ENCODE measurements at regions not wholly inside any gene's neighbourhood (a gene's known extent, or its start where the extent isn't known, plus 50 kb on each side); places are given as distances from the start of the nearest gene placed in this dataset.
"Not testable (repeated sequence)": the region's sequence is repeated elsewhere in the genome, so short reads cannot be mapped to it uniquely, and the experiment has no call there.

DNA sequence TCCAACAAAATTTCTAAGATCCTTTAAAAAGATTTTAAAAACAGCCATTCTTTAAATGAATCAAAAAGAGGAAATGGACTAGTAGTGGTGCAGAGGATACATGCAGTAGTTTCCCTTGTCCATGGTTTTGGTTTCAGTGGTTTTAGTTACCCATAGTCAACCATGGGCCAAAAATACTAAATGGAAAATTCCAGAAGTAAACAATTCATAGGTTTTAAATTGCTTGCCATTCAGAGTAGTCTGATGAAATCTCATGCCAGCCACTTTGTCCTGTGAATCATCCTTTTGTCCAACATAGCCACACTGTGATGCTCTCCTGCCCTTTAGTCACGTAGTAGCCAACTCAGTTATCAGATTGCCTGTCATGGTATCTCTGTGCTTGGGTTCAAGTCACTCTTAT lies 286.1 kb downstream of the ANXA1 start:
- H3K27ac ChIP-seq: no peak overlapping the region
- TF ChIP-seq, protein P1, sequence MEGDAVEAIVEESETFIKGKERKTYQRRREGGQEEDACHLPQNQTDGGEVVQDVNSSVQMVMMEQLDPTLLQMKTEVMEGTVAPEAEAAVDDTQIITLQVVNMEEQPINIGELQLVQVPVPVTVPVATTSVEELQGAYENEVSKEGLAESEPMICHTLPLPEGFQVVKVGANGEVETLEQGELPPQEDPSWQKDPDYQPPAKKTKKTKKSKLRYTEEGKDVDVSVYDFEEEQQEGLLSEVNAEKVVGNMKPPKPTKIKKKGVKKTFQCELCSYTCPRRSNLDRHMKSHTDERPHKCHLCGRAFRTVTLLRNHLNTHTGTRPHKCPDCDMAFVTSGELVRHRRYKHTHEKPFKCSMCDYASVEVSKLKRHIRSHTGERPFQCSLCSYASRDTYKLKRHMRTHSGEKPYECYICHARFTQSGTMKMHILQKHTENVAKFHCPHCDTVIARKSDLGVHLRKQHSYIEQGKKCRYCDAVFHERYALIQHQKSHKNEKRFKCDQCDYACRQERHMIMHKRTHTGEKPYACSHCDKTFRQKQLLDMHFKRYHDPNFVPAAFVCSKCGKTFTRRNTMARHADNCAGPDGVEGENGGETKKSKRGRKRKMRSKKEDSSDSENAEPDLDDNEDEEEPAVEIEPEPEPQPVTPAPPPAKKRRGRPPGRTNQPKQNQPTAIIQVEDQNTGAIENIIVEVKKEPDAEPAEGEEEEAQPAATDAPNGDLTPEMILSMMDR (conservative IDR thresholded peaks at IDR 0.05): no peak
- no peak for TF ChIP-seq EZH2 (IDR thresholded peaks at IDR 0.05; ENCODE audit: low read depth)
- ChIA-PET CTCF (no interaction called here), POLR2A (ENCODE audit: unreplicated experiment) (no interaction called here)
- H3F3A ChIP-seq (ENCODE audit: insufficient read depth, low read depth): no peaks in the 10 kb centered on the region
- no TSS peak for BruUV-seq (replicated peaks)
- H3K4me2 ChIP-seq: no peak overlapping the region
- no peaks in the 10 kb centered on the region; the same call in 1 of the 2 replicates for H3K9me3 ChIP-seq (ENCODE audit: insufficient read depth, low read depth)
- H3K79me2 ChIP-seq (ENCODE audit: low read depth): no peaks in the 10 kb centered on the region
- no peaks in the 10 kb centered on the region for H3K9me2 ChIP-seq (ENCODE audit: insufficient read depth)
- no peaks in the 10 kb centered on the region for H3K27me3 ChIP-seq (ENCODE audit: insufficient read depth, low read depth)
- no peak overlapping the region for H3K4me3 ChIP-seq
- intact Hi-C loops (cut with micrococcal nuclease; ENCODE audit: unreplicated experiment): no loop called here
- no peaks in the 10 kb centered on the region for H4K20me1 ChIP-seq (ENCODE audit: insufficient read depth)
- no peak for DNase-seq
- no peak overlapping the region for H2AFZ ChIP-seq
- H3K36me3 ChIP-seq (ENCODE audit: low read depth): no peaks in the 10 kb centered on the region
- H3K4me1 ChIP-seq (replicated peaks; ENCODE audit: insufficient read depth): no peaks in the 10 kb centered on the region

DNA sequence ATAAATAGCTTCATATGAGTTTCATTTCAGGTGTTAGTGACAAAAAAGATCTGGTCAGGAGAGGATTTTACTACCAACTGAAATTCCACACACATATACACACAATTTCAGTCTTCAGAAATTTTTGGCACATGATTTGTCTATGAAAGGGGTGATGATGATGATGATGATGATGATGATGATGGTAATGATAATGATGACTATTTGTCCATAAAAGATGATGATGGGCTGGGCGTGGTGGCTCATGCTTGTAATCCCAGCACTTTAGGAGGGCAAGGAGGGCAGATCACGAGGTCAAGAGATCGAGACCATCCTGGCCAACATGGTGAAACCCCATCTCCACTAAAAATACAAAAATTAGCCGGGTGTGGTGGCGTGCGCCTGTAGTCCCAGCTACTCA lies 288.2 kb downstream of the ANXA1 start:
- H4K20me1 ChIP-seq (ENCODE audit: insufficient read depth); H3K79me2 ChIP-seq (ENCODE audit: low read depth); CTCF ChIA-PET; H2AFZ ChIP-seq; H3K4me2 ChIP-seq; H3K27me3 ChIP-seq (ENCODE audit: insufficient read depth, low read depth); H3K4me3 ChIP-seq; H3K27ac ChIP-seq; POLR2A ChIA-PET (ENCODE audit: unreplicated experiment); H3K9me3 ChIP-seq (ENCODE audit: insufficient read depth, low read depth); H3K9me2 ChIP-seq (ENCODE audit: insufficient read depth); H3K36me3 ChIP-seq (ENCODE audit: low read depth); intact Hi-C loops (cut with micrococcal nuclease; ENCODE audit: unreplicated experiment); BruUV-seq (replicated peaks); DNase-seq; H3F3A ChIP-seq (ENCODE audit: insufficient read depth, low read depth); H3K4me1 ChIP-seq (replicated peaks; ENCODE audit: insufficient read depth): not testable (repeated sequence)

DNA sequence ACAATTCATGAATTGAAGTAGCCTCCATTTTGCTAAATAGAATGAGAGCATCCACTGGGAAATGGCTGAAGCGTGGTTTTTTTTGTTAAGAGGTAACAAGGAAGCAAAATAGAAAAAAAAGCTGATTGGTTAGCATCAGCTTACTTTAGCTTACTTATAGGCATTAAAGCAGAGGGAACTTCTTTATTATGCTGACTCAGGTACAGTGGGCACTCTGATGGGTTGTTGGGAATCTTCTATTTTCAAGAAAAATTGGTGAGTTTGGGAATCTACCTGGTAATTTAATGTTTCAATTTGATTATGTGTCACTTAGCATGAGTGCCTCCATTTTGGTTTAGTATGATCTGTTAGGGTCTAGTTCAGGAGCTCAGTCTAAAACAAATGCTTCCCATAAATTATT lies 289.6 kb downstream of the ANXA1 start:
- Histone ChIP-seq H3K79me2 (ENCODE audit: low read depth) (no peaks in the 10 kb centered on the region), H3K9me2 (ENCODE audit: insufficient read depth) (no peaks in the 10 kb centered on the region), H3K27ac (no peak overlapping the region), H3K36me3 (ENCODE audit: low read depth) (no peaks in the 10 kb centered on the region), H3K27me3 (ENCODE audit: insufficient read depth, low read depth) (no peaks in the 10 kb centered on the region), H2AFZ (no peak overlapping the region), H3K4me3 (no peak overlapping the region), H3K4me1 (replicated peaks; ENCODE audit: insufficient read depth) (no peaks in the 10 kb centered on the region), H3K4me2 (no peak overlapping the region), H4K20me1 (ENCODE audit: insufficient read depth) (no peaks in the 10 kb centered on the region), H3K9me3 (ENCODE audit: insufficient read depth, low read depth) (no peaks in the 10 kb centered on the region; the same call in 1 of the 2 replicates), H3F3A (ENCODE audit: insufficient read depth, low read depth) (no peaks in the 10 kb centered on the region)
- ChIA-PET CTCF (no interaction called here), POLR2A (ENCODE audit: unreplicated experiment) (no interaction called here)
- no TSS peak for BruUV-seq (replicated peaks)
- DNase-seq: no peak
- intact Hi-C loops (cut with micrococcal nuclease; ENCODE audit: unreplicated experiment): no loop called here
- TF ChIP-seq EZH2 (IDR thresholded peaks at IDR 0.05; ENCODE audit: low read depth): no peak
- TF ChIP-seq, protein P1 (conservative IDR thresholded peaks at IDR 0.05): no peak

All from PC-9 (cell line).